Thyroid gland (tissue), 4 donors: ENCODE measurements at regions not wholly inside any gene's neighbourhood (a gene's known extent, or its start where the extent isn't known, plus 50 kb on each side); places are given as distances from the start of the nearest gene placed in this dataset.

Experiments
- CTCF ChIP-seq, 6 experiments: fragments of 200-600 bp in 3 of 6; fragments of 450-650 bp in 3 of 6; sonication (generic) in 3 of 6; IDR thresholded peaks; one replicate each; pipeline ENCODE4 v1.5.1; 2016 to 2019; ENCODE audit warnings: antibody characterized with exemption in 6 of 6, mild to moderate bottlenecking in 2 of 6, inconsistent platforms in 1 of 6, moderate library complexity in 1 of 6
- POLR2A ChIP-seq, 2 donors: fragments of 450-650 bp; IDR thresholded peaks; one replicate each; pipeline ENCODE4 v1.6.1; 2017; ENCODE audit warnings: antibody characterized with exemption in 2 of 2, mild to moderate bottlenecking in 2 of 2, moderate library complexity in 1 of 2

DNA sequence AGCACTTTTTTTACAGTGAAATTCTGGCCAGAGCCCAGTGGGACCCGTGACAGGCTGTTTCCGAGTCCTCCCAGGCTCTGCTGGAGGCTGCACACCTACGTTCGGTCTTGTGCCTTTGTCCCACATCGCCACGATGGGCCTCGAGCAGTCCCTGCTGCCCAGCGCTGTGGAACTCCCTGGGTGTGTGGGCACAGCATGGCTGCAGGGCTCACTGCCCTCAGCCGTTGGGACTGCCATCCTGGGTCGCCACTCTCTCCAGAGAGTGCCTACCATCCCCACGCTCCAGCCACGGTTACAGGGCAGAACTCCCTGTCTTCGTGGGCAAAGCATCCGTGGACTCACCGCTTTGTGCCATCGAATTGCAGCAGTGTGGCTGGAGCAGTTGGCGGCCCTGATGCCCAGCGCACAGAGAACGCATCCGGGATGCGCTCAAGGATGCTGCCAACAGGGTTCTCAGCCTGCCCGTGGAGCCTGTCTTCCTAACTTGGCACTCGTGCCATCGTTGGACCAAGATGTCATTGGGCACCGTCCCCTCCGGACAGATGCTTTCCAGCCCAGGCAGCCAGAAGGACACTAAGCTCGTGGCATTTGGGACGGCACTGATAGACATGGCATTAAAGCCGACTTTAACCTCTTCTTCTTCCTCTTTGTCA, 85.0 kb upstream of the ARHGEF7 start:
- TF ChIP-seq CTCF (IDR thresholded peaks at IDR 0.05) (no peak), POLR2A (IDR thresholded peaks at IDR 0.05) (no peak)
